H1 (cell line): ENCODE measurements at regions not wholly inside any gene's neighbourhood (a gene's known extent, or its start where the extent isn't known, plus 50 kb on each side); places are given as distances from the start of the nearest gene placed in this dataset.

Source experiments
- CTCF ChIA-PET: fragments of 300-600 bp; sonication (Branson Sonifier 250); formaldehyde crosslinking; loops from one replicate; lab custom pipeline; 2021; ENCODE audit not compliant: partially characterized antibody; lab: Charles Lee
- POLR2A ChIA-PET: fragments of 300-600 bp; sonication (Branson Sonifier 250); formaldehyde crosslinking; loops from one replicate; lab custom pipeline; 2021; ENCODE audit warnings: inconsistent platforms; ENCODE audit not compliant: partially characterized antibody; lab: Charles Lee
- DNase-seq, 2 experiments: peaks; one replicate each; pipeline versions ENCODE4 v3.0.0 to v3.0.0-alpha.2; 2010 to 2022; ENCODE audit warnings: low spot score in 2 of 2, low read depth in 1 of 2, mixed read lengths in 1 of 2
- FAIRE-seq: peaks from 2 replicates; lab custom pipeline; 2011; peaks lifted over from hg19 to GRCh38; lab: Jason Lieb, UNC
- H2AFZ ChIP-seq: 2 replicates; pipeline ENCODE4 v1.8.1; 2012; ENCODE audit warnings: low read length, inconsistent platforms
- H2AK5ac ChIP-seq: 2 replicates; pipeline ENCODE4 v1.6.1; 2013; ENCODE audit warnings: low read depth, low read length
- H2BK120ac ChIP-seq: replicated peaks from 2 replicates; pipeline ENCODE3; 2013; ENCODE audit warnings: low read depth, low read length, inconsistent platforms
- H2BK12ac ChIP-seq: 2 replicates; pipeline ENCODE4 v1.6.1; 2013; ENCODE audit warnings: low read depth, low read length
- H2BK15ac ChIP-seq: 2 replicates; pipeline ENCODE4 v1.6.1; 2013; ENCODE audit warnings: low read length
- H2BK20ac ChIP-seq: 2 replicates; pipeline ENCODE4 v1.6.1; 2013; ENCODE audit warnings: low read length
- H2BK5ac ChIP-seq: 2 replicates; pipeline ENCODE4 v1.6.1; 2013; ENCODE audit warnings: low read depth, low read length
- H3K14ac ChIP-seq: 2 replicates; pipeline ENCODE4 v1.6.1; 2013; ENCODE audit warnings: inconsistent platforms; ENCODE audit not compliant: insufficient read length
- H3K18ac ChIP-seq: 2 replicates; pipeline ENCODE4 v1.6.1; 2013; ENCODE audit warnings: low read length; ENCODE audit errors: extremely low read depth
- H3K23ac ChIP-seq: 2 replicates; pipeline ENCODE4 v1.6.1; 2013; ENCODE audit warnings: inconsistent platforms; ENCODE audit not compliant: insufficient read length
- H3K23me2 ChIP-seq: 2 replicates; pipeline ENCODE4 v1.6.1; 2013; ENCODE audit warnings: low read depth, low read length
- H3K27ac ChIP-seq: 2 replicates; pipeline ENCODE4 v1.6.1; 2011; ENCODE audit warnings: low read depth, low read length, inconsistent platforms
- H3K27me3 ChIP-seq, 4 experiments: replicated peaks in 1 of 4; 1 replicate in 1 of 4; 2 replicates in 3 of 4; pipeline versions ENCODE4 v1.6.1 to v1.8.1; 2011 to 2013; ENCODE audit warnings: low read length in 3 of 4, mild to moderate bottlenecking in 3 of 4, inconsistent platforms in 2 of 4, mixed read lengths in 2 of 4, moderate library complexity in 1 of 4; ENCODE audit not compliant: control insufficient read depth in 3 of 4, insufficient read depth in 3 of 4; ENCODE audit errors: extremely low read depth in 1 of 4
- H3K36me3 ChIP-seq, 4 experiments: 2 replicates each; pipeline versions ENCODE4 v1.6.1 to v1.8.1; 2011 to 2013; ENCODE audit warnings: mild to moderate bottlenecking in 4 of 4, low read length in 3 of 4, moderate library complexity in 2 of 4, control low read depth in 1 of 4, inconsistent platforms in 1 of 4; ENCODE audit not compliant: insufficient read depth in 4 of 4, control insufficient read depth in 2 of 4
- H3K4ac ChIP-seq: replicated peaks from 2 replicates; pipeline ENCODE3; 2013; ENCODE audit warnings: low read length, low read depth, mixed read lengths, inconsistent platforms; ENCODE audit not compliant: insufficient read length
- H3K4me1 ChIP-seq, 4 experiments: replicated peaks in 1 of 4; 1 replicate in 1 of 4; 2 replicates in 3 of 4; pipeline versions ENCODE4 v1.6.1 to v1.8.1; 2011 to 2013; ENCODE audit warnings: low read length in 3 of 4, inconsistent platforms in 2 of 4, mixed read lengths in 1 of 4; ENCODE audit not compliant: insufficient read depth in 4 of 4, control insufficient read depth in 3 of 4
- H3K4me2 ChIP-seq, 2 experiments: 2 replicates each; pipeline versions ENCODE4 v1.6.1 to v1.8.1; 2011 to 2013; ENCODE audit warnings: low read depth in 2 of 2, low read length in 2 of 2, control low read depth in 1 of 2, inconsistent platforms in 1 of 2, mild to moderate bottlenecking in 1 of 2; ENCODE audit not compliant: insufficient read depth in 1 of 2
- H3K4me3 ChIP-seq, 4 experiments: fragments of 200-600, 300-600 bp in 1 of 4; sonication (generic), shearing (Covaris generic), sonication (Bioruptor Twin) in 1 of 4; 2 replicates each; pipeline versions ENCODE4 v1.5.1 to v1.8.1; 2011 to 2016; ENCODE audit warnings: low read length in 4 of 4, low read depth in 3 of 4, control low read depth in 2 of 4, inconsistent platforms in 2 of 4, mild to moderate bottlenecking in 2 of 4, mixed read lengths in 1 of 4, moderate library complexity in 1 of 4; ENCODE audit not compliant: insufficient read depth in 2 of 4; ENCODE audit errors: extremely low read depth in 1 of 4
- H3K56ac ChIP-seq: replicated peaks from 2 replicates; pipeline ENCODE3; 2013; ENCODE audit warnings: low read depth, mild to moderate bottlenecking, mixed read lengths, low read length, inconsistent platforms; ENCODE audit not compliant: insufficient read length
- H3K79me1 ChIP-seq: 2 replicates; pipeline ENCODE4 v1.6.1; 2013; ENCODE audit warnings: low read depth, low read length, control low read depth
- H3K79me2 ChIP-seq, 2 experiments: 2 replicates each; pipeline versions ENCODE4 v1.6.1 to v1.8.1; 2012 to 2013; ENCODE audit warnings: low read length in 2 of 2, mild to moderate bottlenecking in 2 of 2, inconsistent platforms in 1 of 2; ENCODE audit not compliant: insufficient read depth in 2 of 2, control insufficient read depth in 1 of 2
- H3K9ac ChIP-seq, 4 experiments: replicated peaks in 1 of 4; 1 replicate in 1 of 4; 2 replicates in 3 of 4; pipeline versions ENCODE4 v1.6.1 to v1.8.1; 2011 to 2013; ENCODE audit warnings: low read depth in 3 of 4, low read length in 3 of 4, control low read depth in 2 of 4, mild to moderate bottlenecking in 2 of 4, moderate library complexity in 2 of 4, inconsistent platforms in 1 of 4; ENCODE audit errors: extremely low read depth in 1 of 4
- H3K9me3 ChIP-seq, 2 experiments: 2 replicates each; pipeline versions ENCODE4 v1.6.1 to v1.8.1; 2012 to 2013; ENCODE audit warnings: mild to moderate bottlenecking in 2 of 2, moderate library complexity in 2 of 2, control low read depth in 1 of 2, inconsistent platforms in 1 of 2, low read depth in 1 of 2, low read length in 1 of 2, mixed read lengths in 1 of 2; ENCODE audit not compliant: insufficient read depth in 2 of 2
- H4K20me1 ChIP-seq, 2 experiments: replicated peaks in 1 of 2; 2 replicates each; pipeline versions ENCODE3 to v1.8.1; 2011 to 2013; ENCODE audit warnings: inconsistent platforms in 2 of 2, low read length in 2 of 2, mild to moderate bottlenecking in 1 of 2; ENCODE audit not compliant: insufficient read depth in 2 of 2, control insufficient read depth in 1 of 2
- H4K5ac ChIP-seq: 2 replicates; pipeline ENCODE4 v1.6.1; 2013; ENCODE audit warnings: low read length, low read depth, mixed read lengths, inconsistent platforms; ENCODE audit not compliant: insufficient read length
- H4K8ac ChIP-seq: 2 replicates; pipeline ENCODE4 v1.8.0; 2013; ENCODE audit warnings: mild to moderate bottlenecking, moderate library complexity, low read length, inconsistent platforms; ENCODE audit not compliant: insufficient read depth; ENCODE audit errors: extremely low read depth
- H4K91ac ChIP-seq: replicated peaks from 2 replicates; pipeline ENCODE3; 2013; ENCODE audit warnings: low read length, mixed read lengths, inconsistent platforms; ENCODE audit not compliant: insufficient read length
- EP300 ChIP-seq, 2 experiments: IDR thresholded peaks; 1 replicate in 1 of 2; 2 replicates in 1 of 2; pipeline ENCODE4 v1.6.1; 2011 to 2012; ENCODE audit warnings: low read depth in 2 of 2, low read length in 2 of 2, mild to moderate bottlenecking in 2 of 2, borderline replicate concordance in 1 of 2, inconsistent platforms in 1 of 2, moderate library complexity in 1 of 2
- GTF2F1 ChIP-seq: IDR thresholded peaks from 2 replicates; pipeline ENCODE4 v1.6.1; 2012; ENCODE audit warnings: low read depth, low read length, improper control_type of control experiment, borderline replicate concordance
- KDM1A ChIP-seq: fragments of 200-600, 300-600 bp; sonication (generic); IDR thresholded peaks from 2 replicates; pipeline ENCODE4 v1.7.1; 2016; ENCODE audit warnings: mild to moderate bottlenecking, low read length, borderline replicate concordance
- NRF1 ChIP-seq: IDR thresholded peaks from 2 replicates; pipeline ENCODE4 v1.6.1; 2011; ENCODE audit warnings: mild to moderate bottlenecking, low read depth, low read length, improper control_type of control experiment
- TAF1 ChIP-seq: IDR thresholded peaks from 2 replicates; pipeline ENCODE4 v1.6.1; 2011; ENCODE audit warnings: mild to moderate bottlenecking, low read depth, low read length
- WGBS, 2 experiments: shearing (Covaris generic) in 1 of 2; methylation state at CpG; one replicate each; pipeline versions ENCODE4 v1.1.6 to v1.1.7; 2013 to 2015; ENCODE audit warnings: low lambda C conversion rate in 2 of 2, mixed read lengths in 2 of 2, inconsistent platforms in 1 of 2, low coverage in 1 of 2, missing lambda C conversion rate in 1 of 2; ENCODE audit not compliant: insufficient replicate concordance in 2 of 2, insufficient coverage in 1 of 2, insufficient read length in 1 of 2; ENCODE audit errors: extremely low coverage in 1 of 2, missing lambda C conversion rate in 1 of 2; 5-methylcytosine and 5-hydroxymethylcytosine counted together
- TF ChIP-seq, protein P1 (sequence below): IDR thresholded peaks from 2 replicates; pipeline ENCODE4 v1.6.1; 2012; ENCODE audit warnings: inconsistent platforms

- CTCF ChIA-PET, result interaction anchor here (0.8 kb wide), 1 partner anchor 29 kb away, joined by 5 read pairs; no protein-coding TSS in a partner anchor
Observed at GRCh38 chr13:65912516-65912915, 1317.6 kb downstream of the PCDH9 start.

More at GRCh38 chr13:65912516-65912915, 1317.6 kb downstream of the PCDH9 start:
- H3K9ac ChIP-seq, result no peak overlapping the region
- no peak overlapping the region for H3K27ac ChIP-seq
- no peaks in the 10 kb centered on the region for H3K36me3 ChIP-seq
- no peaks in the 10 kb centered on the region for H3K4me1 ChIP-seq
- DNase-seq, result no peak
- H2AFZ ChIP-seq, result no peak overlapping the region
- H4K20me1 ChIP-seq, result no peaks in the 10 kb centered on the region
- no peak overlapping the region for H2BK120ac ChIP-seq
- H2BK20ac ChIP-seq, result no peak overlapping the region
- no peak overlapping the region for H2BK12ac ChIP-seq
- no peak overlapping the region for H3K18ac ChIP-seq
- no peak overlapping the region for H3K56ac ChIP-seq
- no peaks in the 10 kb centered on the region for H3K27me3 ChIP-seq
- no peak overlapping the region for H4K91ac ChIP-seq
- TF ChIP-seq EP300 (IDR thresholded peaks at IDR 0.05; ENCODE audit: borderline replicate concordance in 1 of 2, low read depth in 2 of 2, low read length in 2 of 2) (no peak), GTF2F1 (no peak), NRF1 (no peak), KDM1A (no peak), TAF1 (no peak)
- TF ChIP-seq, protein P1, sequence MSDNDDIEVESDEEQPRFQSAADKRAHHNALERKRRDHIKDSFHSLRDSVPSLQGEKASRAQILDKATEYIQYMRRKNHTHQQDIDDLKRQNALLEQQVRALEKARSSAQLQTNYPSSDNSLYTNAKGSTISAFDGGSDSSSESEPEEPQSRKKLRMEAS, result no peak
- WGBS, 2 experiments, result 97% methylated on average over 3 of the region's 3 CpGs; no CpG with 5 or more reads in 1 of the 2 experiments
- H3K4me3 ChIP-seq, result no peak overlapping the region
- no peak overlapping the region for H4K5ac ChIP-seq
- H3K79me1 ChIP-seq, result no peaks in the 10 kb centered on the region
- no peak overlapping the region for H2BK15ac ChIP-seq
- no peaks in the 10 kb centered on the region for H3K79me2 ChIP-seq
- H3K14ac ChIP-seq, result no peak overlapping the region
- POLR2A ChIA-PET, result no interaction called here
- no peaks in the 10 kb centered on the region for H3K9me3 ChIP-seq
- H3K23ac ChIP-seq, result no peak overlapping the region
- no peak overlapping the region for H3K4ac ChIP-seq
- H4K8ac ChIP-seq, result no peak overlapping the region
- no peak overlapping the region for H2BK5ac ChIP-seq
- FAIRE-seq, result no peak
- H2AK5ac ChIP-seq, result no peak overlapping the region
- no peak overlapping the region for H3K4me2 ChIP-seq
- H3K23me2 ChIP-seq, result no peaks in the 10 kb centered on the region
